Left ventricle myocardium superior (tissue), 1 donor: ENCODE measurements at regions not wholly inside any gene's neighbourhood (a gene's known extent, or its start where the extent isn't known, plus 50 kb on each side); places are given as distances from the start of the nearest gene placed in this dataset.
A peak's percentile ranks its signal among the peaks of the same experiment; 100 is the strongest.

Source experiments
- ATAC-seq: fragments of 200-7000 bp; cut with Tn5 transposase; one replicate; pipeline ENCODE4 v1.9.1; 2020; ENCODE audit warnings: mild to moderate bottlenecking, moderate library complexity
- DNase-seq: peaks from one replicate; pipeline ENCODE4 v3.0.0-alpha.2; 2020
- intact Hi-C: fragments of 100-400 bp; cut with micrococcal nuclease; formaldehyde crosslinking; loops from one replicate; pipeline ENCODE4 v1.11.0; 2022
- donor health status: DM: no; HTN: yes; CAD: no; lungs with severe emphysema.

GRCh38 chr1:115577513-115577912 is 64.3 kb upstream of the VANGL1 start:
- intact Hi-C loops = no loop called here
- no peak for ATAC-seq

GRCh38 chr1:115575661-115576060 is 66.1 kb upstream of the VANGL1 start:
- intact Hi-C loops = no loop called here
- ATAC-seq (no peak), DNase-seq (no peak)

More at GRCh38 chr1:115577513-115577912, 64.3 kb upstream of the VANGL1 start:
- no peak for DNase-seq

GRCh38 chr1:115572710-115573109 is 69.1 kb upstream of the VANGL1 start:
- ATAC-seq (no peak), DNase-seq (no peak)

GRCh38 chr1:115567431-115567830 is 74.3 kb upstream of the VANGL1 start:
- no peak for ATAC-seq
- DNase-seq = no peak
- intact Hi-C loops = no loop called here

More at GRCh38 chr1:115572710-115573109, 69.1 kb upstream of the VANGL1 start:
- intact Hi-C loops = no loop called here

GRCh38 chr1:115565791-115566190 is 76.0 kb upstream of the VANGL1 start:
- DNase-seq = no peak
- no peak for ATAC-seq
- intact Hi-C loops = no loop called here

- intact Hi-C loops = no loop called here
- ATAC-seq = no peak
Measured at GRCh38 chr1:115565353-115565752, 76.4 kb upstream of the VANGL1 start.

GRCh38 chr1:115564201-115564600 is 77.6 kb upstream of the VANGL1 start:
- DNase-seq = no peak
- no peak for ATAC-seq
- intact Hi-C loops = no loop called here

More at GRCh38 chr1:115565353-115565752, 76.4 kb upstream of the VANGL1 start:
- no peak for DNase-seq

GRCh38 chr1:115560027-115560426 is 81.7 kb upstream of the VANGL1 start:
- intact Hi-C loops = no loop called here
- DNase-seq (no peak), ATAC-seq (no peak)

- intact Hi-C loops = no loop called here
- ATAC-seq (peak; percentile 48), DNase-seq (no peak)
Measured at GRCh38 chr1:115558275-115558674, 83.5 kb upstream of the VANGL1 start.

- DNase-seq (no peak), ATAC-seq (no peak)
- intact Hi-C loops = no loop called here
Measured at GRCh38 chr1:115557715-115558114, 84.1 kb upstream of the VANGL1 start.

GRCh38 chr1:115556236-115556635 is 85.5 kb upstream of the VANGL1 start:
- ATAC-seq (no peak), DNase-seq (no peak)

GRCh38 chr1:115555446-115555845 is 86.3 kb upstream of the VANGL1 start:
- ATAC-seq (no peak), DNase-seq (no peak)
- intact Hi-C loops = no loop called here

More at GRCh38 chr1:115556236-115556635, 85.5 kb upstream of the VANGL1 start:
- intact Hi-C loops = no loop called here

GRCh38 chr1:115547696-115548095 is 94.1 kb upstream of the VANGL1 start:
- DNase-seq (no peak), ATAC-seq (no peak)
- intact Hi-C loops = no loop called here

- DNase-seq (no peak), ATAC-seq (no peak)
- intact Hi-C loops = no loop called here
Measured at GRCh38 chr1:115546846-115547245, 94.9 kb upstream of the VANGL1 start.

GRCh38 chr1:115545791-115546733 is 95.7 kb upstream of the VANGL1 start:
- intact Hi-C loops = no loop called here
- ATAC-seq (peak; percentile 90), DNase-seq (peak; percentile 30)

- ATAC-seq (peak; percentile 16), DNase-seq (no peak)
- intact Hi-C loops = no loop called here
Measured at GRCh38 chr1:115545096-115545720, 96.6 kb upstream of the VANGL1 start.

GRCh38 chr1:115544131-115544530 is 97.6 kb upstream of the VANGL1 start:
- no peak for ATAC-seq
- no peak for DNase-seq
- intact Hi-C loops = no loop called here

- ATAC-seq (no peak), DNase-seq (no peak)
- intact Hi-C loops = no loop called here
Measured at GRCh38 chr1:115543247-115543646, 98.5 kb upstream of the VANGL1 start.

GRCh38 chr1:115539736-115540135 is 102.0 kb upstream of the VANGL1 start:
- ATAC-seq (peak; percentile 46), DNase-seq (no peak)
- intact Hi-C loops = no loop called here

GRCh38 chr1:115539061-115539460 is 102.7 kb upstream of the VANGL1 start:
- intact Hi-C loops = no loop called here
- peak; percentile 89 for ATAC-seq
- DNase-seq = peak; percentile 42
